ENCODE measurements at regions not wholly inside any gene's neighbourhood (a gene's known extent, or its start where the extent isn't known, plus 50 kb on each side); places are given as distances from the start of the nearest gene placed in this dataset.

- no peak for DNase-seq
These were observed 69.5 kb upstream of the SSX2IP start for GRCh38 chr1:84759756-84760155.

- no peak for DNase-seq
These were observed 68.8 kb upstream of the SSX2IP start for GRCh38 chr1:84758968-84759491.

GRCh38 chr1:84758476-84758875 lies 68.2 kb upstream of the SSX2IP start:
- DNase-seq: no peak

- DNase-seq: no peak
These were observed 67.0 kb upstream of the SSX2IP start for GRCh38 chr1:84757301-84757700.

GRCh38 chr1:84756455-84757082 lies 66.3 kb upstream of the SSX2IP start:
- no peak for DNase-seq

- no peak for DNase-seq
These were observed 65.7 kb upstream of the SSX2IP start for GRCh38 chr1:84756001-84756400.

- no peak for DNase-seq
These were observed 65.0 kb upstream of the SSX2IP start for GRCh38 chr1:84755216-84755615.

- DNase-seq: no peak
These were observed 64.1 kb upstream of the SSX2IP start for GRCh38 chr1:84754386-84754703.

- DNase-seq: peak; percentile 88
These were observed 63.5 kb upstream of the SSX2IP start for GRCh38 chr1:84753516-84754385.

GRCh38 chr1:84750110-84750730 lies 60.0 kb upstream of the SSX2IP start:
- no peak for DNase-seq

- DNase-seq: no peak
These were observed 59.2 kb upstream of the SSX2IP start for GRCh38 chr1:84749427-84749826.

- no peak for DNase-seq
These were observed 58.1 kb upstream of the SSX2IP start for GRCh38 chr1:84748364-84748763.

GRCh38 chr1:84745857-84746256 lies 55.6 kb upstream of the SSX2IP start:
- DNase-seq: no peak

- DNase-seq: no peak
These were observed 53.6 kb upstream of the SSX2IP start for GRCh38 chr1:84743896-84744295.

- no peak for DNase-seq
These were observed 52.4 kb upstream of the SSX2IP start for GRCh38 chr1:84742653-84743052.

- DNase-seq: no peak
These were observed 49.9 kb upstream of the SSX2IP start for GRCh38 chr1:84740050-84740714.
